GM12878 (cell line): ENCODE measurements at regions not wholly inside any gene's neighbourhood (a gene's known extent, or its start where the extent isn't known, plus 50 kb on each side); places are given as distances from the start of the nearest gene placed in this dataset.

Experiments used
- BHLHE40 ChIP-seq, 2 experiments: fragments of 450-650 bp in 1 of 2; IDR thresholded peaks; 2 replicates each; pipeline ENCODE4 v1.6.1; 2011 to 2017; ENCODE audit warnings: low read depth in 2 of 2, borderline replicate concordance in 1 of 2, improper control_type of control experiment in 1 of 2, low read length in 1 of 2, mild to moderate bottlenecking in 1 of 2
- HDAC2 ChIP-seq: fragments of 200-600 bp; sonication (generic); IDR thresholded peaks from 2 replicates; pipeline ENCODE4 v1.6.1; 2017
- POLR2A ChIP-seq: IDR thresholded peaks from 2 replicates; pipeline ENCODE4 v1.6.1; 2011; ENCODE audit warnings: low read depth, mild to moderate bottlenecking, low read length
- POLR2AphosphoS5 ChIP-seq: IDR thresholded peaks from 2 replicates; pipeline ENCODE4 v1.6.1; 2011; ENCODE audit warnings: mild to moderate bottlenecking, low read length, inconsistent platforms
- SIN3A ChIP-seq: IDR thresholded peaks from 2 replicates; pipeline ENCODE4 v1.6.1; 2012; ENCODE audit warnings: low read depth, low read length, improper control_type of control experiment
- SMC3 ChIP-seq: IDR thresholded peaks from 2 replicates; pipeline ENCODE4 v1.6.1; 2011; ENCODE audit warnings: low read length, improper control_type of control experiment, borderline replicate concordance
- SREBF2 ChIP-seq: IDR thresholded peaks from 2 replicates; pipeline ENCODE4 v1.6.1; 2012; ENCODE audit warnings: mild to moderate bottlenecking, low read length
- SUPT20H ChIP-seq: IDR thresholded peaks from 2 replicates; pipeline ENCODE4 v1.6.1; 2011; ENCODE audit warnings: low read depth, mild to moderate bottlenecking, low read length, moderate library complexity, borderline replicate concordance; ENCODE audit not compliant: control insufficient read depth
- ZNF217 ChIP-seq: fragments of 450-650 bp; IDR thresholded peaks from 2 replicates; pipeline ENCODE4 v1.6.1; 2017; ENCODE audit warnings: antibody characterized with exemption, mild to moderate bottlenecking
- TF ChIP-seq, protein P1 (sequence below), 3 experiments: IDR thresholded peaks in 2 of 3; conservative IDR thresholded peaks in 1 of 3; 2 replicates each; pipeline ENCODE4 v1.5.1; 2011; ENCODE audit warnings: low read depth in 3 of 3, low read length in 3 of 3, mild to moderate bottlenecking in 3 of 3, control low read depth in 2 of 3, moderate library complexity in 2 of 3, inconsistent platforms in 1 of 3, mixed read lengths in 1 of 3; ENCODE audit not compliant: control insufficient read depth in 2 of 3, insufficient read depth in 1 of 3; ENCODE audit errors: extremely low read depth in 1 of 3
- TF ChIP-seq, protein P2 (sequence below): fragments of 450-650 bp; IDR thresholded peaks from 2 replicates; pipeline ENCODE4 v1.6.1; 2017; ENCODE audit warnings: antibody characterized with exemption, mild to moderate bottlenecking, moderate library complexity

DNA sequence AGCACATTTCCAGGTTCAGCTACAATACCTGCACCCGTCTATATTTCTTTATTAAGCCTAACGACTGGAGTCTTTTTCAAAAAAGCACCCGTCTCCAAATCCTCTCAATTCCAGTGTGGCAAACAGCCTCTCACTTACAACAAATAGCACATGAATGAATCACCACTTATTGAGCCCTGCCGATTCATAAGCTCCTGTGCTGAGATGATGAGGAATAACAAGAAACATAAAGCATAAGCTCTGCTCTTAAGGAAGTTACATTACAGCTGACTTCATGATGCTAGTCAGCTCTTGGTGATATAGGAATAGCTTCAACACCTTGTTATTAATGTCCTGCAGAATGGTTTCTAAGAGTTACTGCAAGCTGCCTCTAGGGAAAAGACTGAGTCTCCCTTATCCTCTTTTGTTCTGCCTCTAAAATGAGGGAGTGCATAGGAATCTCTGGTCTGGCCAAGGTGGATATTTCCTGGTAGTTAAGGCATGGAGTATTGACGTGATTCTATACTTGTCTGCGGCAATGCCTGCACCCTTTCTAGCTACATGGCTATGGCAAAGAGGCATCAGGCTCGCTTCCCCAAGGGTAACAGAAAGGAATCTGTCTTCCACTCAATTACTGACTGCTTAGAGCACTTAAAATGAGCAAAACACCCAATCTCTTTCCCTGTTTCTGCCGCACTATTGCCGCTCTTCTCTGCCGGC lies 195.7 kb downstream of the KLF12 start:
- no peak for TF ChIP-seq SMC3
- TF ChIP-seq, protein P1, sequence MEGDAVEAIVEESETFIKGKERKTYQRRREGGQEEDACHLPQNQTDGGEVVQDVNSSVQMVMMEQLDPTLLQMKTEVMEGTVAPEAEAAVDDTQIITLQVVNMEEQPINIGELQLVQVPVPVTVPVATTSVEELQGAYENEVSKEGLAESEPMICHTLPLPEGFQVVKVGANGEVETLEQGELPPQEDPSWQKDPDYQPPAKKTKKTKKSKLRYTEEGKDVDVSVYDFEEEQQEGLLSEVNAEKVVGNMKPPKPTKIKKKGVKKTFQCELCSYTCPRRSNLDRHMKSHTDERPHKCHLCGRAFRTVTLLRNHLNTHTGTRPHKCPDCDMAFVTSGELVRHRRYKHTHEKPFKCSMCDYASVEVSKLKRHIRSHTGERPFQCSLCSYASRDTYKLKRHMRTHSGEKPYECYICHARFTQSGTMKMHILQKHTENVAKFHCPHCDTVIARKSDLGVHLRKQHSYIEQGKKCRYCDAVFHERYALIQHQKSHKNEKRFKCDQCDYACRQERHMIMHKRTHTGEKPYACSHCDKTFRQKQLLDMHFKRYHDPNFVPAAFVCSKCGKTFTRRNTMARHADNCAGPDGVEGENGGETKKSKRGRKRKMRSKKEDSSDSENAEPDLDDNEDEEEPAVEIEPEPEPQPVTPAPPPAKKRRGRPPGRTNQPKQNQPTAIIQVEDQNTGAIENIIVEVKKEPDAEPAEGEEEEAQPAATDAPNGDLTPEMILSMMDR (IDR thresholded peaks at IDR 0.05 in 2 of 3, conservative IDR thresholded peaks at IDR 0.05 in 1 of 3; ENCODE audit: control insufficient read depth in 2 of 3, extremely low read depth in 1 of 3, insufficient read depth in 1 of 3, low read depth in 3 of 3, low read length in 3 of 3), result no peak
- TF ChIP-seq, protein P2, sequence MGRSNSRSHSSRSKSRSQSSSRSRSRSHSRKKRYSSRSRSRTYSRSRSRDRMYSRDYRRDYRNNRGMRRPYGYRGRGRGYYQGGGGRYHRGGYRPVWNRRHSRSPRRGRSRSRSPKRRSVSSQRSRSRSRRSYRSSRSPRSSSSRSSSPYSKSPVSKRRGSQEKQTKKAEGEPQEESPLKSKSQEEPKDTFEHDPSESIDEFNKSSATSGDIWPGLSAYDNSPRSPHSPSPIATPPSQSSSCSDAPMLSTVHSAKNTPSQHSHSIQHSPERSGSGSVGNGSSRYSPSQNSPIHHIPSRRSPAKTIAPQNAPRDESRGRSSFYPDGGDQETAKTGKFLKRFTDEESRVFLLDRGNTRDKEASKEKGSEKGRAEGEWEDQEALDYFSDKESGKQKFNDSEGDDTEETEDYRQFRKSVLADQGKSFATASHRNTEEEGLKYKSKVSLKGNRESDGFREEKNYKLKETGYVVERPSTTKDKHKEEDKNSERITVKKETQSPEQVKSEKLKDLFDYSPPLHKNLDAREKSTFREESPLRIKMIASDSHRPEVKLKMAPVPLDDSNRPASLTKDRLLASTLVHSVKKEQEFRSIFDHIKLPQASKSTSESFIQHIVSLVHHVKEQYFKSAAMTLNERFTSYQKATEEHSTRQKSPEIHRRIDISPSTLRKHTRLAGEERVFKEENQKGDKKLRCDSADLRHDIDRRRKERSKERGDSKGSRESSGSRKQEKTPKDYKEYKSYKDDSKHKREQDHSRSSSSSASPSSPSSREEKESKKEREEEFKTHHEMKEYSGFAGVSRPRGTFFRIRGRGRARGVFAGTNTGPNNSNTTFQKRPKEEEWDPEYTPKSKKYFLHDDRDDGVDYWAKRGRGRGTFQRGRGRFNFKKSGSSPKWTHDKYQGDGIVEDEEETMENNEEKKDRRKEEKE, result no peak
- no peak for TF ChIP-seq POLR2AphosphoS5
- TF ChIP-seq ZNF217, result no peak
- TF ChIP-seq HDAC2, result no peak
- TF ChIP-seq SIN3A, result no peak
- TF ChIP-seq SUPT20H, result no peak
- TF ChIP-seq POLR2A, result no peak
- TF ChIP-seq SREBF2, result no peak
- TF ChIP-seq BHLHE40 (IDR thresholded peaks at IDR 0.05; ENCODE audit: borderline replicate concordance in 1 of 2, low read depth in 2 of 2, low read length in 1 of 2), result no peak
